PFSK-1 (cell line): ENCODE measurements at regions not wholly inside any gene's neighbourhood (a gene's known extent, or its start where the extent isn't known, plus 50 kb on each side); places are given as distances from the start of the nearest gene placed in this dataset.

Source experiments
- FOXP2 ChIP-seq: optimal IDR thresholded peaks from 2 replicates; pipeline ENCODE3; 2011; ENCODE audit warnings: borderline replicate concordance, control low read depth, inconsistent platforms; ENCODE audit not compliant: insufficient read depth; ENCODE audit errors: extremely low read length, extremely low read depth
- POLR2AphosphoS5 ChIP-seq: IDR thresholded peaks from 2 replicates; pipeline ENCODE4 v1.6.1; 2012; ENCODE audit warnings: low read depth, mild to moderate bottlenecking, control low read depth, low read length, moderate library complexity
- SIN3A ChIP-seq: IDR thresholded peaks from 2 replicates; pipeline ENCODE4 v1.6.1; 2012; ENCODE audit warnings: mild to moderate bottlenecking, low read length, moderate library complexity, borderline replicate concordance; ENCODE audit not compliant: insufficient read depth
- TAF1 ChIP-seq: IDR thresholded peaks from 2 replicates; pipeline ENCODE4 v1.6.1; 2012; ENCODE audit warnings: low read length, control low read depth, borderline replicate concordance; ENCODE audit not compliant: insufficient read depth
- TF ChIP-seq, protein P1 (sequence below), 2 experiments: IDR thresholded peaks; 2 replicates each; pipeline versions ENCODE4 v1.6.1 to v1.8.0; 2011 to 2012; ENCODE audit warnings: low read depth in 2 of 2, low read length in 2 of 2, control low read depth in 1 of 2, inconsistent platforms in 1 of 2, mild to moderate bottlenecking in 1 of 2, moderate library complexity in 1 of 2; ENCODE audit not compliant: insufficient read depth in 1 of 2

- TF ChIP-seq TAF1 = no peak
- TF ChIP-seq, protein P1, sequence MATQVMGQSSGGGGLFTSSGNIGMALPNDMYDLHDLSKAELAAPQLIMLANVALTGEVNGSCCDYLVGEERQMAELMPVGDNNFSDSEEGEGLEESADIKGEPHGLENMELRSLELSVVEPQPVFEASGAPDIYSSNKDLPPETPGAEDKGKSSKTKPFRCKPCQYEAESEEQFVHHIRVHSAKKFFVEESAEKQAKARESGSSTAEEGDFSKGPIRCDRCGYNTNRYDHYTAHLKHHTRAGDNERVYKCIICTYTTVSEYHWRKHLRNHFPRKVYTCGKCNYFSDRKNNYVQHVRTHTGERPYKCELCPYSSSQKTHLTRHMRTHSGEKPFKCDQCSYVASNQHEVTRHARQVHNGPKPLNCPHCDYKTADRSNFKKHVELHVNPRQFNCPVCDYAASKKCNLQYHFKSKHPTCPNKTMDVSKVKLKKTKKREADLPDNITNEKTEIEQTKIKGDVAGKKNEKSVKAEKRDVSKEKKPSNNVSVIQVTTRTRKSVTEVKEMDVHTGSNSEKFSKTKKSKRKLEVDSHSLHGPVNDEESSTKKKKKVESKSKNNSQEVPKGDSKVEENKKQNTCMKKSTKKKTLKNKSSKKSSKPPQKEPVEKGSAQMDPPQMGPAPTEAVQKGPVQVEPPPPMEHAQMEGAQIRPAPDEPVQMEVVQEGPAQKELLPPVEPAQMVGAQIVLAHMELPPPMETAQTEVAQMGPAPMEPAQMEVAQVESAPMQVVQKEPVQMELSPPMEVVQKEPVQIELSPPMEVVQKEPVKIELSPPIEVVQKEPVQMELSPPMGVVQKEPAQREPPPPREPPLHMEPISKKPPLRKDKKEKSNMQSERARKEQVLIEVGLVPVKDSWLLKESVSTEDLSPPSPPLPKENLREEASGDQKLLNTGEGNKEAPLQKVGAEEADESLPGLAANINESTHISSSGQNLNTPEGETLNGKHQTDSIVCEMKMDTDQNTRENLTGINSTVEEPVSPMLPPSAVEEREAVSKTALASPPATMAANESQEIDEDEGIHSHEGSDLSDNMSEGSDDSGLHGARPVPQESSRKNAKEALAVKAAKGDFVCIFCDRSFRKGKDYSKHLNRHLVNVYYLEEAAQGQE (IDR thresholded peaks at IDR 0.05; ENCODE audit: insufficient read depth in 1 of 2, low read depth in 2 of 2, low read length in 2 of 2) = no peak
- no peak for TF ChIP-seq SIN3A
- no peak for TF ChIP-seq FOXP2
- TF ChIP-seq POLR2AphosphoS5 = no peak
These were observed 110.5 kb downstream of the ZFP64 start for GRCh38 chr20:52081066-52081465.

DNA sequence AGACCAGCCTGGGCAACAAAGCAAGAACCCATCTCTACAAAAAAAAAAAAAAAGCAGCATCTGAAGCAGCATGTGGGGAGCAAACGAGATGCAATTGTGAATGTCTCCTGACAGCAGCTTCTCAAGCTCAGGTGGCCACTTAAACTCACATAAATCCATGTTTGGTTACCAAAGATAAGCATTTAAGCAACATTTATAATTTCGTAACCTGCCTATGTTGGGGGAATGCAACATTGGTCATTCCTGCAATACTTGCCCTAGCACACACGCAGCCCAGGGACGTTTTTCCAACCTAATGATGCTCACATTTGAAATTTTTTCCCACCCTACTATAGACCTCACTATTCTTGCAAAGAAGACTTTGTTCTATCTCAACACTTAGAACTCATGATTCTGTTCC, 113.3 kb downstream of the ZFP64 start:
- TF ChIP-seq POLR2AphosphoS5 (no peak), FOXP2 (no peak), TAF1 (no peak), SIN3A (no peak)
- TF ChIP-seq, protein P1 (IDR thresholded peaks at IDR 0.05; ENCODE audit: insufficient read depth in 1 of 2, low read depth in 2 of 2, low read length in 2 of 2) = no peak

DNA sequence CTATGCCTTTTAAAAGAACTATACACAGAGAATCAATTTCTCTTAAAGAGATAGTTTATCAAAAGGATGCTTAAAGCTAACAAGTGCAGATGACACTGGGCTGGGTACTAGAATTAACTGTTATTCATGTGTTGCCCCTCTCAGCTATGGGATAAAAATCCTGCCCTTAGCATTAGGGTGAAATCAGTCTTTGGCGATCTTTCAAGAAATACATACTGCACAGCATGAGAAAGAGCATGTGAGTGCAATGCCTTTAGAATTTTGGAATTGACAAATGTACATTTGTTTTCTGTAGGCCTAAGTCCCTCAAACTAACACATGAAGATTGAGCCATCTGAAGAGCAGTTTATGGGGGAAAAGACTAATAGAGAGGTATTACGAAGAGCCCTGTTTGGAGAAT, 115.4 kb downstream of the ZFP64 start:
- TF ChIP-seq FOXP2 = no peak
- TF ChIP-seq, protein P1 (IDR thresholded peaks at IDR 0.05; ENCODE audit: insufficient read depth in 1 of 2, low read depth in 2 of 2, low read length in 2 of 2) = no peak
- TF ChIP-seq POLR2AphosphoS5 = no peak
- no peak for TF ChIP-seq TAF1
- no peak for TF ChIP-seq SIN3A

- TF ChIP-seq POLR2AphosphoS5 (no peak), FOXP2 (no peak), TAF1 (no peak), SIN3A (no peak)
- TF ChIP-seq, protein P1 (IDR thresholded peaks at IDR 0.05; ENCODE audit: insufficient read depth in 1 of 2, low read depth in 2 of 2, low read length in 2 of 2) = no peak
These were observed 116.2 kb downstream of the ZFP64 start for GRCh38 chr20:52075400-52075799.

DNA sequence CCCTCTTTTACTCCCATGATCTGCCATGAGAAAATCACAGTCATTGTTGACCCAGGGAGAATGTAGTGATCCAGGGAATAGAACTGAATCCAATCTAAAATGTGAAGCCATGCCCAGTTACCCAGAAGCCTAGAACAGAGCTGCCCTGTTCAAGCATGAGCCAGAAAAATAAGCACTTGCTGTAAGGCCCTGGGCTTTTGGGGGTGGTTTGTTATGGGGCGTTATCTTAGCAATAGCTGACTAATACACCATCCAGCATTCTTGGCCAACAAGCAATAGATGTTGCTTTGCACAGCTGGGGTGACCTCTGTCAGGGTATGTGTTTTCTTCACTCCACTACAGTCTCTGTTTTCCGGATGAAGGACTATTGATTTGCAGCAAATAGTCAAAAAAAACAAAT, 120.4 kb downstream of the ZFP64 start:
- TF ChIP-seq TAF1 (no peak), SIN3A (no peak), POLR2AphosphoS5 (no peak), FOXP2 (no peak)
- TF ChIP-seq, protein P1 (IDR thresholded peaks at IDR 0.05; ENCODE audit: insufficient read depth in 1 of 2, low read depth in 2 of 2, low read length in 2 of 2) = no peak
